Prostate gland (tissue), 2 donors: ENCODE measurements at regions not wholly inside any gene's neighbourhood (a gene's known extent, or its start where the extent isn't known, plus 50 kb on each side); places are given as distances from the start of the nearest gene placed in this dataset.

Experiments
- DNase-seq: peaks from one replicate; pipeline ENCODE4 v3.0.0-alpha.2; 2019; ENCODE audit warnings: low spot score
- H3K27ac ChIP-seq, 2 donors: fragments of 200-600 bp; sonication (generic); 2 replicates each; pipeline ENCODE4 v1.5.1; 2017 to 2019
- H3K27me3 ChIP-seq: fragments of 200-600 bp; sonication (generic); replicated peaks from 2 replicates; pipeline ENCODE4 v1.5.1; 2019; ENCODE audit not compliant: insufficient read depth
- H3K36me3 ChIP-seq, 2 donors: fragments of 200-600 bp; sonication (generic); 1 replicate in 1 of 2; 2 replicates in 1 of 2; pipeline versions ENCODE4 v1.5.1 to v1.8.1; 2017 to 2019
- H3K4me1 ChIP-seq: fragments of 200-600 bp; sonication (generic); replicated peaks from 2 replicates; pipeline ENCODE4 v1.5.1; 2019
- H3K4me3 ChIP-seq, 2 donors: fragments of 200-600 bp; sonication (generic); 2 replicates each; pipeline ENCODE4 v1.5.1; 2017 to 2019
- H3K9me3 ChIP-seq: fragments of 200-600 bp; sonication (generic); 2 replicates; pipeline ENCODE4 v1.5.1; 2017
- CTCF ChIP-seq, 4 experiments: fragments of 200-600 bp in 2 of 4; fragments of 450-650 bp in 2 of 4; sonication (generic) in 2 of 4; IDR thresholded peaks; 1 replicate in 3 of 4; 2 replicates in 1 of 4; pipeline ENCODE4 v1.5.1; 2016 to 2019; ENCODE audit warnings: antibody characterized with exemption in 4 of 4, mild to moderate bottlenecking in 2 of 4, moderate library complexity in 2 of 4
- POLR2A ChIP-seq: fragments of 450-650 bp; IDR thresholded peaks from one replicate; pipeline ENCODE4 v1.6.1; 2016; ENCODE audit warnings: antibody characterized with exemption, mild to moderate bottlenecking
- POLR2AphosphoS5 ChIP-seq: sonication (generic); formaldehyde crosslinking; IDR thresholded peaks from one replicate; pipeline ENCODE4 v1.6.1; 2017; ENCODE audit warnings: antibody characterized with exemption
- WGBS: methylation state at CpG from one replicate; pipeline ENCODE4 v1.1.5; 2018; 5-methylcytosine and 5-hydroxymethylcytosine counted together
- intact Hi-C: fragments of 100-400 bp; cut with DNase I; formaldehyde crosslinking; loops from one replicate; pipeline ENCODE4 v1.14.2; 2022

- Histone ChIP-seq H3K4me3 (no peak overlapping the region), H3K27ac (no peak overlapping the region), H3K4me1 (no peaks in the 10 kb centered on the region), H3K36me3 (no peaks in the 10 kb centered on the region), H3K27me3 (no peaks in the 10 kb centered on the region), H3K9me3 (no peaks in the 10 kb centered on the region)
- intact Hi-C loops = no loop called here
- TF ChIP-seq POLR2A (no peak), POLR2AphosphoS5 (no peak), CTCF (IDR thresholded peaks at IDR 0.05) (no peak)
- no peak for DNase-seq
Observed at GRCh38 chr20:40055711-40056110, 633.3 kb downstream of the MAFB start.

GRCh38 chr20:40054311-40054710, 634.7 kb downstream of the MAFB start:
- H3K4me3 ChIP-seq = no peak overlapping the region
- H3K9me3 ChIP-seq = no peaks in the 10 kb centered on the region
- H3K27ac ChIP-seq = no peak overlapping the region
- H3K4me1 ChIP-seq = no peaks in the 10 kb centered on the region
- intact Hi-C loops = no loop called here
- no peaks in the 10 kb centered on the region for H3K27me3 ChIP-seq
- WGBS = 79% methylated on average over 4 of the region's 4 CpGs
- DNase-seq = no peak
- no peaks in the 10 kb centered on the region for H3K36me3 ChIP-seq
- TF ChIP-seq POLR2A (no peak), POLR2AphosphoS5 (no peak), CTCF (IDR thresholded peaks at IDR 0.05) (no peak)

- no peaks in the 10 kb centered on the region for H3K36me3 ChIP-seq
- H3K4me1 ChIP-seq = no peaks in the 10 kb centered on the region
- no peak for TF ChIP-seq POLR2A
- TF ChIP-seq CTCF (IDR thresholded peaks at IDR 0.05) = no peak
- no peak for TF ChIP-seq POLR2AphosphoS5
- no peaks in the 10 kb centered on the region for H3K27me3 ChIP-seq
- no peaks in the 10 kb centered on the region for H3K9me3 ChIP-seq
- no peak overlapping the region for H3K27ac ChIP-seq
- 71% methylated on average over 2 of the region's 2 CpGs for WGBS
- intact Hi-C loops = no loop called here
- no peak for DNase-seq
- no peak overlapping the region for H3K4me3 ChIP-seq
Observed at GRCh38 chr20:40050596-40050995, 638.4 kb downstream of the MAFB start.

GRCh38 chr20:40049854-40050253, 639.2 kb downstream of the MAFB start:
- intact Hi-C loops = no loop called here
- no peak for DNase-seq
- no peak overlapping the region for H3K4me3 ChIP-seq
- H3K4me1 ChIP-seq = no peaks in the 10 kb centered on the region
- no peaks in the 10 kb centered on the region for H3K9me3 ChIP-seq
- no peak overlapping the region for H3K27ac ChIP-seq
- no peak for TF ChIP-seq POLR2A
- no peak for TF ChIP-seq CTCF (IDR thresholded peaks at IDR 0.05)
- no peak for TF ChIP-seq POLR2AphosphoS5
- no peaks in the 10 kb centered on the region for H3K36me3 ChIP-seq
- no peaks in the 10 kb centered on the region for H3K27me3 ChIP-seq

- intact Hi-C loops = no loop called here
- WGBS = 87% methylated on average over 2 of the region's 2 CpGs
- H3K27me3 ChIP-seq = no peaks in the 10 kb centered on the region
Observed at GRCh38 chr20:40046703-40047102, 642.3 kb downstream of the MAFB start.

More at GRCh38 chr20:40046703-40047102, 642.3 kb downstream of the MAFB start:
- TF ChIP-seq CTCF (IDR thresholded peaks at IDR 0.05) = no peak
- TF ChIP-seq POLR2AphosphoS5 = no peak
- no peak for TF ChIP-seq POLR2A
- Histone ChIP-seq H3K4me3 (no peak overlapping the region), H3K9me3 (no peaks in the 10 kb centered on the region), H3K27ac (no peak overlapping the region), H3K4me1 (no peaks in the 10 kb centered on the region), H3K36me3 (no peaks in the 10 kb centered on the region)
- DNase-seq = no peak
